ENCODE measurements at regions not wholly inside any gene's neighbourhood (a gene's known extent, or its start where the extent isn't known, plus 50 kb on each side); places are given as distances from the start of the nearest gene placed in this dataset.
"Not testable (repeated sequence)": the region's sequence is repeated elsewhere in the genome, so short reads cannot be mapped to it uniquely, and the experiment has no call there.

- DNase-seq (ENCODE audit: low spot score), result no peak
Observed at GRCh38 chr6:155587817-155588216, 132.2 kb upstream of the NOX3 start.

- DNase-seq (ENCODE audit: low spot score), result no peak
Observed at GRCh38 chr6:155586090-155586489, 130.5 kb upstream of the NOX3 start.

- no peak for DNase-seq (ENCODE audit: low spot score)
Observed at GRCh38 chr6:155584006-155584405, 128.4 kb upstream of the NOX3 start.

- no peak for DNase-seq (ENCODE audit: low spot score)
Observed at GRCh38 chr6:155582016-155582991, 126.7 kb upstream of the NOX3 start.

GRCh38 chr6:155580904-155581303 lies 125.3 kb upstream of the NOX3 start:
- no peak for DNase-seq (ENCODE audit: low spot score)

- no peak for DNase-seq (ENCODE audit: low spot score)
Observed at GRCh38 chr6:155578251-155578650, 122.6 kb upstream of the NOX3 start.

- no peak for DNase-seq (ENCODE audit: low spot score)
Observed at GRCh38 chr6:155561966-155562364, 106.3 kb upstream of the NOX3 start.

- DNase-seq (ENCODE audit: low spot score), result no peak
Observed at GRCh38 chr6:155561257-155561965, 105.8 kb upstream of the NOX3 start.

GRCh38 chr6:155549928-155550327 lies 94.3 kb upstream of the NOX3 start:
- DNase-seq (ENCODE audit: low spot score), result no peak

GRCh38 chr6:155549028-155549798 lies 93.6 kb upstream of the NOX3 start:
- no peak for DNase-seq (ENCODE audit: low spot score)

- DNase-seq (ENCODE audit: low spot score), result no peak
Observed at GRCh38 chr6:155548576-155548975, 92.9 kb upstream of the NOX3 start.

GRCh38 chr6:155544677-155545076 lies 89.0 kb upstream of the NOX3 start:
- no peak for DNase-seq (ENCODE audit: low spot score)

GRCh38 chr6:155543166-155543847 lies 87.7 kb upstream of the NOX3 start:
- no peak for DNase-seq (ENCODE audit: low spot score)

- DNase-seq (ENCODE audit: low spot score), result no peak
Observed at GRCh38 chr6:155542036-155542435, 86.4 kb upstream of the NOX3 start.

GRCh38 chr6:155538708-155539390 lies 83.2 kb upstream of the NOX3 start:
- DNase-seq (ENCODE audit: low spot score), result no peak

GRCh38 chr6:155534678-155535077 lies 79.0 kb upstream of the NOX3 start:
- no peak for DNase-seq (ENCODE audit: low spot score)

GRCh38 chr6:155530219-155530834 lies 74.7 kb upstream of the NOX3 start:
- no peak for DNase-seq (ENCODE audit: low spot score)

- not testable (repeated sequence) for DNase-seq (ENCODE audit: low spot score)
Observed at GRCh38 chr6:155529814-155530213, 74.2 kb upstream of the NOX3 start.

- no peak for DNase-seq (ENCODE audit: low spot score)
Observed at GRCh38 chr6:155528982-155529453, 73.4 kb upstream of the NOX3 start.

GRCh38 chr6:155528335-155528734 lies 72.7 kb upstream of the NOX3 start:
- DNase-seq (ENCODE audit: low spot score), result no peak

GRCh38 chr6:155527443-155527842 lies 71.8 kb upstream of the NOX3 start:
- no peak for DNase-seq (ENCODE audit: low spot score)
